Ovary (tissue), 3 donors: ENCODE measurements at regions not wholly inside any gene's neighbourhood (a gene's known extent, or its start where the extent isn't known, plus 50 kb on each side); places are given as distances from the start of the nearest gene placed in this dataset.

Experiments
- EP300 ChIP-seq: sonication (generic); formaldehyde crosslinking; IDR thresholded peaks from one replicate; pipeline ENCODE4 v1.6.1; 2017; ENCODE audit warnings: antibody characterized with exemption
- POLR2A ChIP-seq: fragments of 450-650 bp; IDR thresholded peaks from one replicate; pipeline ENCODE4 v1.6.1; 2017; ENCODE audit warnings: antibody characterized with exemption, mild to moderate bottlenecking, moderate library complexity
- TF ChIP-seq, protein P1 (sequence below), 3 donors: fragments of 450-650 bp in 2 of 3; fragments of 200-600 bp in 1 of 3; IDR thresholded peaks; one replicate each; pipeline versions ENCODE4 v1.5.1 to v1.8.0; 2016 to 2022; ENCODE audit warnings: antibody characterized with exemption in 3 of 3, mild to moderate bottlenecking in 1 of 3
- donor health status: DM: no; HTN: no; CAD: no.

DNA sequence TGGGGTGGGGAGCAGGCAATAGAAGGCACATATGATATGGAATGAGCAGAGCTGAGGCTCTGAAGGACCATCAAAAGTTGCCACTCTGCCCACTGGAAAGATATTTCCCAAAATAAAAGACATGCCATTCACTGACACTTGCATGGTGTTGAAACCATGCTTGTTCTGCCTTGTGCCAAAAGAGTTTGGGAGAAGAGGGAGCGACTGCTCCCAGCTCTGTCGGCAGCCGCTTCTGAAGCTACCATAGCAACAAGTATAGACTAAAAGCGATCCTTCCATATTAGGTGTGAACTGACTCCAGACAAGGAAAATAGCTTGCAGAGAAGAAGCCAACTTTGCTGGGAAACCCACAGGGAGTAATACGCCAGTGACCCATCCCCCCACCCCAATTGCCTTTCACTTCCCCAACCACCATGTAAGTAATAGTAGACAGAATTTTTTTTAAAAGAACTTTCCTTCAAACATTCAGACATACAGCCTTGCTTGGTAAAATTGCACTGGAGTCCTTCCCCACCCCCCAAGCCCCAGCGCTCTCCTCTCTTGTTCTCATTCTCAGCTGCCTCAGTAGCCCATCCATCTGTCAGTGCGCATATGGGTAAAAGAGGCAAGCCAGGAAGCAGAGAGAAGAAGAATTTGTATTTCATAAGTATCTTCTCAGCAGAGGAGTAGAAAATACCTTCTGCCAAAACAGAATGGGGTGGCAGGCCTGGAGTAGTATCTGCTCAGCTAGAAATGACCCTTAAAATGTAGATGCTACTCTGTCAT, 263.7 kb downstream of the OMA1 start:
- TF ChIP-seq POLR2A, result no peak
- TF ChIP-seq, protein P1, sequence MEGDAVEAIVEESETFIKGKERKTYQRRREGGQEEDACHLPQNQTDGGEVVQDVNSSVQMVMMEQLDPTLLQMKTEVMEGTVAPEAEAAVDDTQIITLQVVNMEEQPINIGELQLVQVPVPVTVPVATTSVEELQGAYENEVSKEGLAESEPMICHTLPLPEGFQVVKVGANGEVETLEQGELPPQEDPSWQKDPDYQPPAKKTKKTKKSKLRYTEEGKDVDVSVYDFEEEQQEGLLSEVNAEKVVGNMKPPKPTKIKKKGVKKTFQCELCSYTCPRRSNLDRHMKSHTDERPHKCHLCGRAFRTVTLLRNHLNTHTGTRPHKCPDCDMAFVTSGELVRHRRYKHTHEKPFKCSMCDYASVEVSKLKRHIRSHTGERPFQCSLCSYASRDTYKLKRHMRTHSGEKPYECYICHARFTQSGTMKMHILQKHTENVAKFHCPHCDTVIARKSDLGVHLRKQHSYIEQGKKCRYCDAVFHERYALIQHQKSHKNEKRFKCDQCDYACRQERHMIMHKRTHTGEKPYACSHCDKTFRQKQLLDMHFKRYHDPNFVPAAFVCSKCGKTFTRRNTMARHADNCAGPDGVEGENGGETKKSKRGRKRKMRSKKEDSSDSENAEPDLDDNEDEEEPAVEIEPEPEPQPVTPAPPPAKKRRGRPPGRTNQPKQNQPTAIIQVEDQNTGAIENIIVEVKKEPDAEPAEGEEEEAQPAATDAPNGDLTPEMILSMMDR (IDR thresholded peaks at IDR 0.05), result no peak
- no peak for TF ChIP-seq EP300
